GM18858 (cell line): ENCODE measurements at regions not wholly inside any gene's neighbourhood (a gene's known extent, or its start where the extent isn't known, plus 50 kb on each side); places are given as distances from the start of the nearest gene placed in this dataset.
"Not testable (repeated sequence)": the region's sequence is repeated elsewhere in the genome, so short reads cannot be mapped to it uniquely, and the experiment has no call there.

ENCODE experiments used
- ATAC-seq: cut with Tn5 transposase; IDR thresholded peaks from one replicate; pipeline ENCODE4 v1.9.1; 2021; ENCODE audit not compliant: unreplicated experiment

DNA sequence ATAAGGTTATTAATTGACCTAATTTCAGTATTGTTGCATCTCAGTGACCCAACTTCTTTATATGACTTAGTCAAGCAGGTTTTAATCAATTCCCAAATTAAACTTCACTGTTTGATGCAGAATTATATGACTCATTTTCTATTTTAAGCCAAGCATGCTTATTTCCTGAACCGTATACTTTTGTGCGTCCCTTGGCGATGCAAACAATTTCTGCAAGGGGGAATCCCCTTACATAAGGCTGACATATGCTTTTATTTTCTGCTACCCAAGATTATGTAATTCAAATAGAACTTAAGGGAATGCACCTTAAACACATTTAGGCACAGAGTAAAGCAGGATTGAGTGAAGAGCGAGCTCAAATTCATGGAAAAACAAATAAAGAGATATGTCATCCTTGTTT lies 303.9 kb downstream of the PDCD6IP start:
- ATAC-seq, result no peak

DNA sequence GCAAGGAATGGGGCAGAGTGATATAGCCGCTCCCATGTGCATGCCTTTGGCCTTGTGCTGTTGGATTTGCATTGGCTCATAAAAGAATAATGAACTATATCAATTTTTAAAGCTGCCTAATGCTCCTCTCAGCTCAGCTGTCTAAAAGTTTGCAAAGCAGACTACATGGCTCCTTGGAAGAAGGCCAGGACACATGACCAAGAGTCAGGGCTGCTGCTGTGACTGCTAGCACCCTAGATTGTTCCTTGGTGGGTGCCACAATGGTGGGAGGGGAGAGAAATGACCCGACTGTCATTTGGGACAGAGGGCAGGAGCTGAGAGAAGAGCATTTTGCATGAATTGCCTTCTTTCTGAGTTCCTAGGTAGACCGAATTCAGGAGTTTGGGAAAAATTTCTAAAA lies 307.9 kb downstream of the PDCD6IP start:
- ATAC-seq, result no peak

DNA sequence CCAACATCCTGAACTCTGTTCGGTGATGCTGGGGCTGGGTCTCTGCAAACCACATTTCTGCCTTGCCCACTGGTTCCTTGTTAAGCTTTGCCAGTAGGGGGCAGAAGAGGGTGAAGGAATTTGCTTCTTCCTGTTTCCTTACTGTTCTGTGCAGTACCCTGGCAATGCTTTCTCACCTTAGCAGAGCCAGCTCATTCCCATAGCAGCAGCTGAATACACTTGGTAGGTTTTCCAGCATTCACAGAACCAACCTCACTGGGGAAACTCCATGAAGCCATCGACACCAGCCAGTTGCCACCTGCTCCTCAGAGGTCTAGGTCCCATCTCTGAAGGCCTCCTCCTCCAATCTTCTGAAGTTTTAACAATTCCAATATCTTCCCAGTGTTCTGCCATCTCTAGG lies 308.4 kb downstream of the PDCD6IP start:
- no peak for ATAC-seq

DNA sequence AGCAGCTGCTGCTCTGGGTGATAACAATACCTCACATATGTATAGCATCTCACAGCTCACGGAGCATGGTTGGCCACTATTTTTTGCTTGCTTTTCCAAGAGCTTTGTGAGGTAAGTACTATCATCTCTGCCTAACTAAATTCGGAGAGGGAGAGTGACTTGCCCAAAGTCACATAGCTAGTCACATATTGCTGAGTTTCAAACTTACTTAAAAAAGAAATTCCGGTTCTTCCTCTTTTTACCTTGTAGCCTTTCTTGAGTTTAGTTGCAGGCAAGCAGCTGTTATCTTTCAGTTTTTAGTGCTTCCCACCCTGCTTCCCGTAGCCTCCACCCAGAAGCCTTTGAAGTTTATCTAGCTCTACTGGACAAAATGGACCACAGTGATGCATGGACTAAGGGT lies 309.2 kb downstream of the PDCD6IP start:
- ATAC-seq, result peak; percentile 68

DNA sequence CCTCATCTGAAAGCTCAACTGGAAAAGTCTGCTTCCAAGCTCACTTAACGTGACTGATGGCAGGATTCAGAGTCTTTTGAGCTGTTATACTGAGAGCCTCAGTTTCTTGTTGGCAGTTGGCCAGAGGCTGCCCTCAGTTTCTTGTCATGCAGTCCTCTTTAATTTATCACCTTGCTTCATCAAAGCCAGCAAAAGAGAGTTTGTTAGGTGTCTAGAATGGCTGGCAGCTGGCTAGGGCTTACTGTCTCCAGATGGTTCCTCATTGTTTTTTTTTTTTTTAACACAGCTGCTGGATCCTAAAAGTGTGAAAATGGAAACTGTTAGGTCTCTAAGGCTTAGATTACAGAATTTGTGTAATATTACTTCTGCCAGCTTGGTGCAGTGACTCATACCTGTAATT lies 310.6 kb downstream of the PDCD6IP start:
- no peak for ATAC-seq

DNA sequence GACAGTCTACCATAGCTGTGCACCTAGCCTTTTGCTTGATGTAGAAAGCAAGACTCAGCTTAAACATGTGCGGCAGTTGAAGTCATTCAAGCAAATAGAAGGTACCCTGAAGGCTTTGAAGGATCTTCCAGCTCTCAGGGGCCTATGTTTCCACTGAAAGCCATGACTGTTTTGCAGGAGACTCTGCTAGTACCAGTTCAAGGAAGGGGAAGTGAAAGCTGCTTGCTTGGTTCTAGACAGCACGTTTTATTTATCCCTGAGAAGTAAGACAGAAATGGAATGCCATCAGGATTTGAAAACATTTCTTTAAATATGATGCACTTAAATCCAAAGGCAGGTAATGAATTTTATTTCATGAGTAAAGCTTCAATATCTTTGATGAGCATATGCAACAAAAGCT lies 311.4 kb downstream of the PDCD6IP start:
- ATAC-seq, result peak; percentile 45

DNA sequence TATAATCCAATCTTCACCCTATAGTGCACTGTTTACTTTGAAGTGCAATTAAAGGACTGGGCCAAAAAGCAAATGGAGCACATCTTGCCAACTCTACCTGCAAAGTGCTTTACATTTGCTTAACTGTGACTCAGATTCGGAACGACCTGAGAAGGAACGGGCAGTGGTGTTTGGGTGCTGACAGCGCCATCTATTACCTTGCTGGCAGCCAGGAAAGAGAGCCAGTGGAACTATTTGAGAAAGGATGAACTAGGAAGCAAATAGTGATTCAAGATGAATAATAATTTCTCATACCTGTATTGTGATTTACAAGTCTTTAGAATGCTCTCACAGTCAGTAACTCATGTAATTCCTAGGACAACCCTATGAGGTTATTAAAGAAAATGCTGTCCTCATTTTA lies 312.9 kb downstream of the PDCD6IP start:
- ATAC-seq, result no peak

- ATAC-seq, result not testable (repeated sequence)
These were observed 313.8 kb downstream of the PDCD6IP start for GRCh38 chr3:34112261-34112660.

DNA sequence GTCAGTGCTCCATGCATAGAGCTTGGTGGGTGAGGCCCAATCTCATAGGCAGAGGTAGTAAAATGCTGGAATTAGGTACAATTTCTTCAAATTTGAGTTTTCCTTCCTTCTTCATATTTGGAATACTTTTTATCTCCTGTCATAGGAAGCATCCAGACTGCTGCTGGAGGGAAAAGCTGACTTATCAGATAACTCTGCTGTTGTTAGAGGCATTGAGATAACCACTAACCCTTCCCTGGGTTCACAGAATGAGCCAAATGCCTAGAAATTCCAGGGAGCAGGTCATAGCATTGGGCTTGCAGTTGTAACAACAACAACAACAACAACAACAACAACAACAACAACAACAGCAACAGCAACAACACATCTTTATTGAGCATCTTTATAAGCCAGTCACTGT lies 332.7 kb downstream of the PDCD6IP start:
- ATAC-seq, result no peak

DNA sequence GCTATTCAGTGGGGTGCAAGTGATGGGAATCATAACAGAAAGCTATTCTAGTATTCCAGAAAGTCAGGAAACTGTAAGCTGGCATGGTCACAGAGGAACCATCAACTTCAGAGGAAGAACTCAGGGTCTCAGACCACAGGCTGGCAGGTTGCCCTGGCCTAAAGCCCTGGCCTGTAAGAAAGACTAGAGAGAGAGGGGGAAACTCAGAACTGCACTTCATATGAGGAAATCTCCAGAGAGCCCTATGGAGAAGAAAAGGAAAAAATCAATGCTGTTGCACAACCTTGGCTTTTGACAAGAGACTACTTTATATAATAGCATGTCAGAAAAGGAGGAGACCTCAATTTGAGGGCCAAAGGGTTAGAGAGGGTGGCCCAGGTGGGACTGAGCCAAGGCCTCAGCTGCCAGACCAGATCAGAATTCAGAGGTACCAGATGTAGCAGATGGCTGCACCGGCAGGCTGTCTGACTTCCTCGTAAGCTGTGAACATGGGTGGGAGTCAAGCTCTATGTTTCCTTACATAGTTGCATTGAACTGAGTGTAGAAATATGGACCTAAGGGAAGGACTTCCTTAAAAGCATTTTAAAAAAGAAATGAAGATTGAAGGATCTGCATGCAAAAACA lies 333.8 kb downstream of the PDCD6IP start:
- no peak for ATAC-seq

DNA sequence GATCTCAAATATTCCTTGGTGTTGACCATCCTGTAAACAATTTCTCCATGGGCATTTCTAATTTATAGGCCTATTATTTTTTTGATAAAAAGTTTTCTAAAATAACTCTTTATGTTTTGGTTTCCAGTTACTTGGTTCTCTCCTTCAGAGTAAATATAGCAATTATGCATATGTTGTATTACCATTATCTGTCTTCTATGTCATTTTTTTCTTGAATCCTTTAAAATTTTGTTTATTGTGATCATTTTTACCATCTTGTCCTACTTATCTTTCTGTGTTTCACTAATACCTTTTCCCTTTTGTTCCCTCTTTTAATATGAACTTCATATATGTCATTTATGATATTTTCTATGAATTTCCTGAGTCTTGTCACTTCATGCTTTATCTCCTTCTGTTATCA lies 341.1 kb downstream of the PDCD6IP start:
- no peak for ATAC-seq

DNA sequence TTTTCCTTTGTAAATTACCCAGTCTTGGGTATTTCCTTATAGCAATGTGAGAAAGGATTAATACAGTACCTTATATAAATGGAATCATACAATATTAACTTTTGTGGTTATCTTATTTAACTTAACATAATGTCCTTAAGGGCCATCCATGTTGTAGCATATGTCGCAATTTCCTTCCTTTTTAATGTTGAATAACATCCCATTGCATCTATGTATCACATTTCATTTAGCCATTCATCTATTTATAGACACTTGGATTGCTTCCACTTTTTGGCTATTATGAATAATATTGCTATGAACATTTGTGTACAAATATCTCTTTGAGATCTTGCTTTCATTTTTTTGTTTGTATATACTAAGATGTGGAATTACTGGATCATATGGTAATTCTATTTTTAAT lies 342.2 kb downstream of the PDCD6IP start:
- no peak for ATAC-seq

GRCh38 chr3:34141841-34142337 lies 343.5 kb downstream of the PDCD6IP start:
- no peak for ATAC-seq

DNA sequence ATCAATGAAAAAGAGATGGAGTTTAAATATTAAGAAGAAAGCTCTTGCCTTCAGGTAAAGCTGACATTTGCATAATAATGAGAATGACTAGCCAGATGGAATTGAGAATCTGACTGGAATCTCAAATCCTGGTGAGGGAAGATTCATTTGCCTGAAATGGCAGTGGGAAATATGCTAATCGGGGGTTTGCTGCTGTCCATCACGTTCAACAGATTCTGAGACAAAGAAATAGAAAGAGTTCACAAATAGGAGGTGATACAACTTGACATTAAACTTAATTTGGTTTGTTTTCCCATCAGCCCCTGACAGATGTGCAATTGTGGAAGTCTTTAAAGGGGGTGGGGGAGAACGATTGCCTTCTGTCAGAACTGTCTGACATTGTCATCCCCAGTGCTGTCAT lies 347.4 kb downstream of the PDCD6IP start:
- ATAC-seq, result no peak

DNA sequence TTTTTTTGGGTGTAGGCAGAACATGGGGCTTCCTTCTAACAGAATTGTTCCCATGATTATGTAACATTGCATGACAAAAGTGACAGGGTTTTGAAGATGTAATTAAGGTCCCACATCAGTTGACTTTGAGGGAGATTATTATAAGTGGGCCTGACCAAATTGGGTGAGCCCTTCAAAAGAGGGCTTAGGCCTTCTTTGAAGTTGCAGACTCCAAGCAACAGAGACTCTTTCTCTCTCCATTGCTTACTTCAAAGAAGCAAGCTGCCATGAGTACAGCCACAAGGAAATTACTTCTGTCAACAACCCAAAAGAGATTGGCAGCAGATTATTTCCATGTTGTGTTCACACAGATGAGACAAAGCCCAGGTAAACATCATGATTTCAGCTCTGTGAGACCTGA lies 348.2 kb downstream of the PDCD6IP start:
- ATAC-seq, result no peak

DNA sequence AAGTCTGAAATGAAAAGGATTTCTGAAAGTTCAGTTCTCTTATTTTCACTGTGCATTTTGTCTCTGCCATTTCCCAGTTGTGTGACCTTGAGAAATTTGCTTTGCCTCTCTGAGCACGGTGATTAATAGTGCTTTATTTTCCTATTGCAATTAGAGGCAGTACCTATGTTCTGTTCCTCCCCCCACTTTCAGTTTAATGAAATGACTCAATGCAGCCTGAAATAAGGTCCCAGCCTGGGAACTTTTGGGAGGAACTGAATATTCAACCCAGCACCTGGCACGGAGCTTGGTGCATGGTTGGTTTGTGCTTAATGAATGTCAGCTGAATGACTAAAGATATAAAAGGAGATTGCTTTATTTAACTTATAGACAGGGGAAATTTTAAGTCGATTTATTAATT lies 352.6 kb downstream of the PDCD6IP start:
- ATAC-seq, result peak; percentile 37

- ATAC-seq, result no peak
These were observed 354.2 kb downstream of the PDCD6IP start for GRCh38 chr3:34152656-34153055.

- ATAC-seq, result no peak
These were observed 356.7 kb downstream of the PDCD6IP start for GRCh38 chr3:34155108-34155507.

- ATAC-seq, result peak; percentile 62
These were observed 357.2 kb downstream of the PDCD6IP start for GRCh38 chr3:34155666-34156065.

- ATAC-seq, result no peak
These were observed 359.1 kb downstream of the PDCD6IP start for GRCh38 chr3:34157491-34157890.

DNA sequence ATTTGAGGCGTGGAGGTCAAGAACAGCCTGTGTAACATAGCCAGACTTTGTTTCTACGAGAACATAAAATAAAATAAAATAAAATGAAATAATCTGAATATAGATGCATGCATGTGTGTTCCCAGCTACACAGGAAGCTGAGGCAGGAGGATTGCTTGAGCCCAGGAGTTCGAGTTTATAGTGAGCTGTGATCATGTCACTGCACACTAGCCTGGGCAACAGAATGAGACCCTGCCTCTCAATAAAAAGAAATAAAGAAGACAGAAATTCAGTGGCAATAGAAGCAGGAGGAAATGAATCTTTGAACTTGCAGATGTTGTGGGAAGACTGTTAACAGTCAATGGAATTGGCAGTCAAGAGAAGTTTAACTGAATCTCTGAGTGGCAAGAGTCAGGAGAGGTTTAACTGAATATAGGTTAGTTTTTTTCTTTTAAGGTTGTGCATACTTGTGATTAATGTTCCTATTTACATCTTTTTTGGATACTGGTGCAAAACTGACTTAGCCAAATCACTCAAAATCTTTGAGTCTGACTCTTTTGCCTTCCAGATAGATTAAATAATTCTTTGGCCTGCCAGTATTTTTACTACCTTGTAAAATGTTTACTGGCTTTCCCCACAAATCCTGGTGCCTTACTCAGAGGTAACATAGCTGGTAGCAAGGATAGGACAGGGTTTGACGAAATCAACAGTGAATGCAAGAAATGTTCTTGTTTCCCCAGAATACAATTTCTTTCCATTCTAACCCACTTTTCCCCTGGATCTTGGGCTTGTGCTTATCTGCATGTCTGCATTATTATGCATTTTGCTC lies 361.4 kb downstream of the PDCD6IP start:
- ATAC-seq, result no peak

- not testable (repeated sequence) for ATAC-seq
These were observed 371.2 kb downstream of the PDCD6IP start for GRCh38 chr3:34169636-34170035.

GRCh38 chr3:34174740-34175139 lies 376.3 kb downstream of the PDCD6IP start:
- ATAC-seq, result no peak
